ENCODE measurements at regions not wholly inside any gene's neighbourhood (a gene's known extent, or its start where the extent isn't known, plus 50 kb on each side); places are given as distances from the start of the nearest gene placed in this dataset.

DNA sequence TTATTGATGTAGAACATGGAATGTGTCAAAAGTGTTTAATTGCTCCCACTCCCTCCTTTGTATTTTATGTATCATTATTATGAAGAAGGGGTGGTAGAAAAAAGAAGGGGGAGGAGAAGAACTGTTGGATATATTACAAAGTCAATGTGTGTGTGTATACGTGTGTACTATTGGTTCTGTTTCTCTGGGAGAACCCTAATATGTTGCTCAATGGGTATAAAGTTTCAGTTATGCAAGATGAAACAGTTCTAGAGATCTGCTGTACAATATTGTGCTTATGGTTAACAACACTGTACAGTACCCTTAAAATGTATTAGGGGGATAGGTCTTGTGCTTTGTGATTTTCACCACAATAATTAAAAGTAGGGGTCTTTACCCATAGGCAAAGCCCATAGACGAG, 58.1 kb upstream of the ZC3H15 start:
- POLR2A ChIA-PET, result no interaction called here
- peaks cover 15 to 19% (median 17%) of the 10 kb centered on the region in 3 donors for H3K4me1 Mint-ChIP-seq

GRCh38 chr2:186429104-186429503, 57.0 kb upstream of the ZC3H15 start:
- Mint-ChIP-seq H3K27me3 (no peaks in the 10 kb centered on the region), H3K4me1 (peaks cover 15 to 19% (median 17%) of the 10 kb centered on the region in 3 donors), H3K36me3 (peaks cover 11% of the 10 kb centered on the region), H3K27ac (no peak overlapping the region), H3K9me3 (no peaks in the 10 kb centered on the region), H3K4me3 (no peak overlapping the region)
- CTCF ChIA-PET, result no interaction called here
- POLR2A ChIA-PET, result no interaction called here
- ATAC-seq (replicated peaks in 1 of 4) (no peak), DNase-seq (no peak)
- Histone ChIP-seq H3K4me3 (ENCODE audit: control insufficient read depth in 1 of 2, extremely low read depth in 1 of 2, low read length in 1 of 2) (no peak overlapping the region), H3K9me3 (no peaks in the 10 kb centered on the region), H3K36me3 (ENCODE audit: control insufficient read depth in 2 of 2, extremely low read depth in 1 of 2, insufficient read depth in 1 of 2, low read length in 1 of 2) (peaks cover 0 to 3% of the 10 kb centered on the region in 2 donors), H3K4me1 (ENCODE audit: control insufficient read depth in 1 of 2, extremely low read depth in 1 of 2, insufficient read depth in 2 of 2, low read length in 2 of 2) (peaks cover 0 to 3% of the 10 kb centered on the region in 2 experiments), H3K27ac (ENCODE audit: low read length) (no peak overlapping the region), H3K27me3 (replicated peaks in 1 of 2; ENCODE audit: control insufficient read depth in 2 of 2, extremely low read depth in 1 of 2, insufficient read depth in 2 of 2, low read length in 1 of 2) (no peaks in the 10 kb centered on the region)

More for the DNA sequence above, 58.1 kb upstream of the ZC3H15 start:
- Histone ChIP-seq H3K36me3 (ENCODE audit: control insufficient read depth in 2 of 2, extremely low read depth in 1 of 2, insufficient read depth in 1 of 2, low read length in 1 of 2) (no peaks in the 10 kb centered on the region), H3K27me3 (replicated peaks in 1 of 2; ENCODE audit: control insufficient read depth in 2 of 2, extremely low read depth in 1 of 2, insufficient read depth in 2 of 2, low read length in 1 of 2) (no peaks in the 10 kb centered on the region), H3K9me3 (no peaks in the 10 kb centered on the region), H3K27ac (ENCODE audit: low read length) (no peak overlapping the region), H3K4me3 (ENCODE audit: control insufficient read depth in 1 of 2, extremely low read depth in 1 of 2, low read length in 1 of 2) (no peak overlapping the region), H3K4me1 (ENCODE audit: control insufficient read depth in 1 of 2, extremely low read depth in 1 of 2, insufficient read depth in 2 of 2, low read length in 2 of 2) (peaks cover 0 to 3% of the 10 kb centered on the region in 2 experiments)
- Mint-ChIP-seq H3K4me3 (no peak overlapping the region), H3K36me3 (peaks cover 4% of the 10 kb centered on the region), H3K9me3 (no peaks in the 10 kb centered on the region), H3K27me3 (no peaks in the 10 kb centered on the region), H3K27ac (no peak overlapping the region)
- CTCF ChIA-PET, result no interaction called here
- WGBS (ENCODE audit: insufficient coverage), result 100% methylated on average over 1 of the region's 2 CpGs
- DNase-seq (no peak), ATAC-seq (replicated peaks in 1 of 4) (no peak)

DNA sequence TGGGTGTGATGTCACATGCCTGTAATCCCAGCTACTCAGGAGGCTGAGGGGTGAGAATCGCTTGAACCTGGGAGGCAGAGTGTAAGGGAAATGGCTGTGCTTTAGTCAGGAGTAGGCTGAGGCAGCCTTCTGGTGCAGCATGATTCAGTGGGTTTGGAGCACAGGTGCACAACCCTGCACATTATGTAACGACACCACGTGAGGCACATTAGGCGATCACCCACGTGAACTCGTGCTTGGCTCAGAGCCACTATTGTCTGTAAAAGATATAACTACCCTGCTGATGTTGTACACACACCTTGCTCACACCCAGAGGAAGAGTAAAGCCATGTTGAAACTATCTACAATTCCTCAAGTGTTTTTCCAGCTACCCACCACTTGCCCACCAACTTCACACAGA, 54.8 kb upstream of the ZC3H15 start:
- H3K27me3 ChIP-seq (replicated peaks in 1 of 2; ENCODE audit: control insufficient read depth in 2 of 2, extremely low read depth in 1 of 2, insufficient read depth in 2 of 2, low read length in 1 of 2), result no peaks in the 10 kb centered on the region
- no peaks in the 10 kb centered on the region for H3K9me3 ChIP-seq
- no peaks in the 10 kb centered on the region for H3K4me1 ChIP-seq (ENCODE audit: control insufficient read depth in 1 of 2, extremely low read depth in 1 of 2, insufficient read depth in 2 of 2, low read length in 2 of 2)
- H3K4me3 ChIP-seq (ENCODE audit: control insufficient read depth in 1 of 2, extremely low read depth in 1 of 2, low read length in 1 of 2), result no peak overlapping the region
- Mint-ChIP-seq H3K36me3 (peaks cover 25% of the 10 kb centered on the region), H3K27ac (no peak overlapping the region), H3K4me3 (no peak overlapping the region), H3K27me3 (no peaks in the 10 kb centered on the region), H3K9me3 (no peaks in the 10 kb centered on the region), H3K4me1 (peaks cover 9 to 18% (median 11%) of the 10 kb centered on the region in 3 donors)
- DNase-seq (no peak), ATAC-seq (replicated peaks in 1 of 4) (no peak)
- H3K27ac ChIP-seq (ENCODE audit: low read length), result no peak overlapping the region
- peaks cover 0 to 4% of the 10 kb centered on the region in 2 donors for H3K36me3 ChIP-seq (ENCODE audit: control insufficient read depth in 2 of 2, extremely low read depth in 1 of 2, insufficient read depth in 1 of 2, low read length in 1 of 2)
- ChIA-PET CTCF (no interaction called here), POLR2A (no interaction called here)
- WGBS (ENCODE audit: insufficient coverage), result 95% methylated on average over 4 of the region's 6 CpGs

GRCh38 chr2:186433040-186433439, 53.0 kb upstream of the ZC3H15 start:
- WGBS (ENCODE audit: insufficient coverage), result 93% methylated on average over 5 of the region's 6 CpGs
- Histone ChIP-seq H3K4me1 (ENCODE audit: control insufficient read depth in 1 of 2, extremely low read depth in 1 of 2, insufficient read depth in 2 of 2, low read length in 2 of 2) (no peaks in the 10 kb centered on the region), H3K27me3 (replicated peaks in 1 of 2; ENCODE audit: control insufficient read depth in 2 of 2, extremely low read depth in 1 of 2, insufficient read depth in 2 of 2, low read length in 1 of 2) (no peaks in the 10 kb centered on the region), H3K36me3 (ENCODE audit: control insufficient read depth in 2 of 2, extremely low read depth in 1 of 2, insufficient read depth in 1 of 2, low read length in 1 of 2) (peaks cover 0 to 4% of the 10 kb centered on the region in 2 donors), H3K27ac (ENCODE audit: low read length) (no peak overlapping the region), H3K9me3 (no peaks in the 10 kb centered on the region), H3K4me3 (ENCODE audit: control insufficient read depth in 1 of 2, extremely low read depth in 1 of 2, low read length in 1 of 2) (no peak overlapping the region)
- POLR2A ChIA-PET, result no interaction called here
- CTCF ChIA-PET, result no interaction called here
- H3K4me3 Mint-ChIP-seq, result no peak overlapping the region
- no peak for ATAC-seq (replicated peaks in 1 of 4)
- H3K27ac Mint-ChIP-seq, result no peak overlapping the region
- peaks cover 0 to 5% (median 4%) of the 10 kb centered on the region in 3 donors for H3K9me3 Mint-ChIP-seq
- peaks cover 0 to 5% (median 1%) of the 10 kb centered on the region in 3 donors for H3K4me1 Mint-ChIP-seq
- no peaks in the 10 kb centered on the region for H3K27me3 Mint-ChIP-seq
- DNase-seq, result no peak
- H3K36me3 Mint-ChIP-seq, result peaks cover 37% of the 10 kb centered on the region

GRCh38 chr2:186433777-186434432, 52.2 kb upstream of the ZC3H15 start:
- H3K36me3 ChIP-seq (ENCODE audit: control insufficient read depth in 2 of 2, extremely low read depth in 1 of 2, insufficient read depth in 1 of 2, low read length in 1 of 2), result peaks cover 0 to 4% of the 10 kb centered on the region in 2 donors
- Mint-ChIP-seq H3K27me3 (no peaks in the 10 kb centered on the region), H3K4me3 (no peak overlapping the region), H3K27ac (no peak overlapping the region), H3K4me1 (peaks cover 0 to 3% (median 0%) of the 10 kb centered on the region in 3 donors), H3K9me3 (peaks cover 3 to 8% (median 7%) of the 10 kb centered on the region in 3 donors), H3K36me3 (peaks cover 46% of the 10 kb centered on the region)
- H3K27ac ChIP-seq (ENCODE audit: low read length), result no peak overlapping the region
- no peak for ATAC-seq (replicated peaks in 1 of 4)
- ChIA-PET CTCF (no interaction called here), POLR2A (no interaction called here)
- H3K27me3 ChIP-seq (replicated peaks in 1 of 2; ENCODE audit: control insufficient read depth in 2 of 2, extremely low read depth in 1 of 2, insufficient read depth in 2 of 2, low read length in 1 of 2), result no peaks in the 10 kb centered on the region
- no peak overlapping the region for H3K4me3 ChIP-seq (ENCODE audit: control insufficient read depth in 1 of 2, extremely low read depth in 1 of 2, low read length in 1 of 2)
- H3K4me1 ChIP-seq (ENCODE audit: control insufficient read depth in 1 of 2, extremely low read depth in 1 of 2, insufficient read depth in 2 of 2, low read length in 2 of 2), result no peaks in the 10 kb centered on the region
- 96% methylated on average over 3 of the region's 7 CpGs for WGBS (ENCODE audit: insufficient coverage)
- H3K9me3 ChIP-seq, result no peaks in the 10 kb centered on the region
- DNase-seq, result no peak
